Stimulated activated naive CD8-positive, alpha-beta T cell treated with anti-CD3 and anti-CD28 coated beads, Interleukin-15, amount 100 ng/mL, for 72 hours (primary cell): ENCODE measurements at regions not wholly inside any gene's neighbourhood (a gene's known extent, or its start where the extent isn't known, plus 50 kb on each side); places are given as distances from the start of the nearest gene placed in this dataset.
A peak's percentile ranks its signal among the peaks of the same experiment; 100 is the strongest.

ENCODE experiments used
- ATAC-seq: fragments of 150-1000 bp; cut with Tn5 transposase; 2 replicates; pipeline ENCODE4 v1.10.0; 2021; ENCODE audit warnings: mild to moderate bottlenecking, moderate library complexity
- DNase-seq, 2 donors: peaks; one replicate each; pipeline ENCODE4 v3.0.0; 2021 to 2022
- H3K27ac Mint-ChIP-seq, 2 donors: one replicate each; pipeline ENCODE4 v1.8.0; 2022; ENCODE audit warnings: mild to moderate bottlenecking in 2 of 2, mixed read lengths in 2 of 2, moderate library complexity in 2 of 2
- H3K27me3 Mint-ChIP-seq: one replicate; pipeline ENCODE4 v1.8.0; 2022; ENCODE audit warnings: mixed read lengths
- H3K4me1 Mint-ChIP-seq: one replicate; pipeline ENCODE4 v1.8.0; 2022; ENCODE audit warnings: mild to moderate bottlenecking, mixed read lengths
- H3K4me3 Mint-ChIP-seq, 2 donors: one replicate each; pipeline ENCODE4 v1.8.0; 2022; ENCODE audit warnings: mild to moderate bottlenecking in 2 of 2, mixed read lengths in 2 of 2, moderate library complexity in 1 of 2
- H3K9me3 Mint-ChIP-seq, 2 donors: one replicate each; pipeline ENCODE4 v1.8.0; 2022; ENCODE audit warnings: mixed read lengths in 2 of 2

DNA sequence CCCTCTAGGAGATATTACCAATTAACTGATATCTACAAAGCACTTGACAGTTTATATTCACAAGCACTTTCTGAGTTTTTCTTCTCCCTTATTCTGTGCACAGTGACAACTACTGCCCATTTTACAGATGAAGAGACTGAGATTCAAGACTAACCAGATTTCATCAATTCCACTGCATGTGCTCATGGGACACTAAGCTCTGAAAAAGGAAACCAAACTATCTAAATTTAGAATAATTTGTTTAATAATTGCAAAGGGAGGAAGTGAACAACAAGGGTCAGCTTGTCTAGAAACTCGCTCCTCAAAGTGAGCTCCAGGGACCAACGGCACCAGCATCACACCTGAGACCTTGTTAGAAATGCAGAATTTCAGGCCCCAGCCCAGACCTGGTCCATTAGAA is 50.8 kb upstream of the MYLIP start:
- DNase-seq: no peak
- no peak overlapping the region for H3K27ac Mint-ChIP-seq
- no peaks in the 10 kb centered on the region for H3K4me1 Mint-ChIP-seq
- H3K9me3 Mint-ChIP-seq: no peaks in the 10 kb centered on the region
- ATAC-seq: no peak
- no peaks in the 10 kb centered on the region for H3K27me3 Mint-ChIP-seq
- H3K4me3 Mint-ChIP-seq: no peak overlapping the region

DNA sequence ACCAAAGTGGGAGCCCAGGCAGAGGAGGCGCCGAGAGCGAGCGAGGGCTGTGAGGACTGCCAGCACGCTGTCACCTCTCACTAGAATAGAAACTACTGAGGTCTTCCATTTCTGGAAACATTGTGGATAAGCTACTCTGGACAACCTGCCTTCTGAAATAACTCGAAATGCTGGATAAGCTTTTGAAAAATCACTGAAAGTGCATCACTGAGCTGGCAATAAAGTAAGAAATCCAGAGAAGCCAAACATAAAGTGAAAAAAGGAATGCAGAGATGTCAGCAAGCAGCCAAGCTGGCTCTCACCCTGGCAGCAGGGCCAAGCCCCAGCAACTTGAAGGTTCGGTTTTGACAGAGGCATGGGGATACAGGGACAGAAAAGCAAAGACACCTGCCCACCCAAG is 59.2 kb upstream of the MYLIP start:
- no peaks in the 10 kb centered on the region for H3K9me3 Mint-ChIP-seq

GRCh38 chr6:16069222-16069621 is 59.7 kb upstream of the MYLIP start:
- Mint-ChIP-seq H3K9me3 (no peaks in the 10 kb centered on the region), H3K27me3 (no peaks in the 10 kb centered on the region), H3K27ac (no peak overlapping the region), H3K4me3 (no peak overlapping the region), H3K4me1 (no peaks in the 10 kb centered on the region)
- DNase-seq (no peak), ATAC-seq (no peak)

More for the DNA sequence above, 59.2 kb upstream of the MYLIP start:
- Mint-ChIP-seq H3K27ac (no peak overlapping the region), H3K4me3 (no peak overlapping the region), H3K4me1 (no peaks in the 10 kb centered on the region), H3K27me3 (no peaks in the 10 kb centered on the region)
- DNase-seq (no peak), ATAC-seq (no peak)

GRCh38 chr6:16067568-16067967 is 61.3 kb upstream of the MYLIP start:
- DNase-seq (no peak), ATAC-seq (no peak)
- Mint-ChIP-seq H3K9me3 (no peaks in the 10 kb centered on the region), H3K27me3 (no peaks in the 10 kb centered on the region), H3K4me3 (no peak overlapping the region), H3K27ac (no peak overlapping the region), H3K4me1 (no peaks in the 10 kb centered on the region)

- Mint-ChIP-seq H3K27me3 (no peaks in the 10 kb centered on the region), H3K4me1 (no peaks in the 10 kb centered on the region), H3K27ac (no peak overlapping the region), H3K9me3 (no peaks in the 10 kb centered on the region), H3K4me3 (no peak overlapping the region)
- no peak for ATAC-seq
- no peak for DNase-seq
These were observed 64.2 kb upstream of the MYLIP start for GRCh38 chr6:16064671-16065072.

DNA sequence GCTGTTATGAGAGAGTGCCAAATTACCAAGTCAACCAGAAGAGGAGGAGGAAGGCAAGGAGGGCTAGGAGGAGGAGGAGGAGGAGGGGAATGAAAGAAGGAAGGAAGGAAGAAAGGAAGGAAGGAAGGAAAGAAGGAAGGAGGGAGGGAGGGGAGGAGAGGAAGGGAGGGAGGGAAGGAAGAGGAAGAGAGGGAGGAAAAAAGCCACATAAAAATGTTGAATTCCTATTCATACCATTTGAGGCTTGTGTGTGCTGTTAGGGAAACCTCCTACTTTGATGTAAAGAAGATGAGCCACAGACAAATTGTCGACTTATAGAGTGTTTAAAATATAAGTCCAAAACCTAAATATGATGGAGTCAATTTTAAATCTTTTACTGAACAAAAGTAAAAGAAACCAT is 65.3 kb upstream of the MYLIP start:
- ATAC-seq (no peak), DNase-seq (no peak)
- Mint-ChIP-seq H3K4me3 (no peak overlapping the region), H3K4me1 (no peaks in the 10 kb centered on the region), H3K27ac (no peak overlapping the region), H3K9me3 (no peaks in the 10 kb centered on the region), H3K27me3 (no peaks in the 10 kb centered on the region)

DNA sequence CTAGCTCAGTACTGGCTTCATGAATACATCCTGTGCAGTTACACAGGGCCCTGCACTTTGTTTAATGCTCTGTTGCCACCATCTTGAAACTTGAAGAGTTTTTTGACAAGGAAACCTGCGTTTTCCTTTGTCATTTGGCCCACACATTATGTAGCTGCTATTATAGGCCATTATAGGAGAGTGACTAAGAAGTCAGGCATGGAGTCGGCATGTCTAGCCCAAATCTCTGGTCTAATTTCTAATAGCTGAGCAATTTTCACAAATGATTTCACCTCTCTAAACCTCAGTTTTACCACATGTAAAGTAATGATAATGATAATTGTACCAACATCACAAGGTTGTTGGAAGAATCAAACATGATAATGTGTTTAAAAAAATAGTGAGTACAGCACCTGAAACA is 67.1 kb upstream of the MYLIP start:
- DNase-seq: no peak
- no peak for ATAC-seq
- H3K4me3 Mint-ChIP-seq: no peak overlapping the region
- H3K4me1 Mint-ChIP-seq: no peaks in the 10 kb centered on the region
- no peaks in the 10 kb centered on the region for H3K27me3 Mint-ChIP-seq
- no peaks in the 10 kb centered on the region for H3K9me3 Mint-ChIP-seq
- H3K27ac Mint-ChIP-seq: no peak overlapping the region

DNA sequence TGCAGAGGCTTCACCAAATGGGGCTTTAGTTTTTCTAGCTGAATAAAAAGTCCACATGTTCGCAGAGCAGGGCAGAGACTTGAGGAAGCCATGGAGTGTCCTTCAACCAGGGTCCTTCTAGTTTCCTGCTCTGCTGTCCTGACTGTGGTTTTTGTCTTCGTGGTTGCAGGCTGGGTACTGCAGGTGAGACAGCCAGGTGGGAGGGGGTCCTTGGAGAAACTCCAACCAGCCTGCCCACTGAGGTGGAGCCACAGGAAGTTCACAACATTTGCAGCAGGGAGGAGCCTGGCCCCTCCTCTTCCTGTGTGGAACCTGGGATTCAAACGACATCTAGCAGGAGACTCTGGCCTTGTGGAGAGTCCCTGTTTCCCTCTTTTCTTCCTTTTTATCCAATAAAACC is 68.8 kb upstream of the MYLIP start:
- H3K4me3 Mint-ChIP-seq: no peak overlapping the region
- ATAC-seq: no peak

DNA sequence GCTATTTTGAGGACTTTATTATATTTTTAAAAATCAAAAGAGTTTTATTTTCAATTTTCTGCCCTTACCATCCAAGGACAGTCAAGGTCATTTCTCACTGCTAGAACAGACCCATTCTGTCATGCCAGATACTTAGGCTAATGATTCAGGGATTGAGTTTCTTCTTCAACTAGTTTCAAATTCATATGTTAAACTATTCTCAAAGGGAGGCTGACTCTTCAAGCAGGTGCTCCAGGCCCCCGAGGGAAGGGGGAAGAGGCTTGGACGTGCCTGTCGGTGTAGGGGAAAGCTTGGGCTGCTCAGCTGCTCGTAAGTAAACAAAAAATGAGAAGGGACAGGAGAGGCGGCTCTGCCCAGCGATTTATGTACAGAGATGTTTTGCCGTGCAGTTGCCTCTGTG is 69.4 kb upstream of the MYLIP start:
- no peak overlapping the region for H3K27ac Mint-ChIP-seq
- DNase-seq: no peak
- no peaks in the 10 kb centered on the region for H3K27me3 Mint-ChIP-seq
- ATAC-seq: no peak
- H3K4me1 Mint-ChIP-seq: no peaks in the 10 kb centered on the region
- H3K9me3 Mint-ChIP-seq: no peaks in the 10 kb centered on the region
- H3K4me3 Mint-ChIP-seq: no peak overlapping the region

More for the DNA sequence above, 68.8 kb upstream of the MYLIP start:
- Mint-ChIP-seq H3K27ac (no peak overlapping the region), H3K4me1 (no peaks in the 10 kb centered on the region), H3K9me3 (no peaks in the 10 kb centered on the region), H3K27me3 (no peaks in the 10 kb centered on the region)
- no peak for DNase-seq

GRCh38 chr6:16058929-16059345 is 69.9 kb upstream of the MYLIP start:
- DNase-seq (no peak), ATAC-seq (no peak)
- Mint-ChIP-seq H3K27ac (no peak overlapping the region), H3K4me3 (no peak overlapping the region), H3K27me3 (no peaks in the 10 kb centered on the region), H3K4me1 (no peaks in the 10 kb centered on the region), H3K9me3 (no peaks in the 10 kb centered on the region)

DNA sequence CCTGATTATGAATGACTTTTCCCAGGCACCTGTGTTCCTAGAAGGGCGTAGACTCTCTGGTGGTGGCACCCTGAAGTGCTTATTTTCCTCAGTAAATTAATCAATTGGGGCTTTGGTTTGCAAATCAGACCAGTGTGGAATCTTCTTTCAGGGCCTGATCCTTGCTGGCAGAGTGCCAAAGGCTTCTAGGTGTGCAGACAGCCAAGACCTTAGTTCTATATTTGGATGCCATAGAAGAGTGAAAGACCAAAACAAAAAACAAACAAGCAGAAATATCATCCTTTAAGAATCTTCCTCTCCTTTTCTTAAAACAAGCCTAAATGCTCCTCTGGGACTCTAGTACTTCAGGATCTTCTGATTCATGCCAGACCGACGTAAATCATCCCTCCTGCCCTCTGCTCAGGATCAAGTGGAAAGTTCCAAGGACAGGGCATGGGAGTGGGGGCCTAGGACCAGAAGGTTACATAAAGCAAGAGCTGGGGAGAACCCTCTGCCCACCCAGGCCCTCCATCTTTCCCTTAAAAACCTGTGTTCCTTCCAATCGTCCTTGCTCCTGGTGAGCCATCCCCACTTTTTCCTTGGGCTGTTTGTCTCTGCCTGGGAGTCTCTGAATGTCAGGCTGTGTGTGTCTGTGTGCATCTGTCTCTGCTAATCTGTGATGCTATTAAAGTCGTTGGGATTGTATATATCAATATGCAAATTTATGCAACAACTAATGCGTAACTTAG is 70.5 kb upstream of the MYLIP start:
- Mint-ChIP-seq H3K4me1 (no peaks in the 10 kb centered on the region), H3K9me3 (no peaks in the 10 kb centered on the region), H3K4me3 (no peak overlapping the region), H3K27ac (peak overlapping the region in 1 of 2 donors; percentile 45), H3K27me3 (no peaks in the 10 kb centered on the region)
- DNase-seq (no peak), ATAC-seq (no peak)

- Mint-ChIP-seq H3K27ac (no peak overlapping the region), H3K4me1 (no peaks in the 10 kb centered on the region), H3K9me3 (no peaks in the 10 kb centered on the region), H3K4me3 (no peak overlapping the region), H3K27me3 (no peaks in the 10 kb centered on the region)
- no peak for DNase-seq
- no peak for ATAC-seq
These were observed 71.4 kb upstream of the MYLIP start for GRCh38 chr6:16057446-16057845.

GRCh38 chr6:16056263-16056870 is 72.5 kb upstream of the MYLIP start:
- no peak for DNase-seq
- H3K4me1 Mint-ChIP-seq: no peaks in the 10 kb centered on the region

DNA sequence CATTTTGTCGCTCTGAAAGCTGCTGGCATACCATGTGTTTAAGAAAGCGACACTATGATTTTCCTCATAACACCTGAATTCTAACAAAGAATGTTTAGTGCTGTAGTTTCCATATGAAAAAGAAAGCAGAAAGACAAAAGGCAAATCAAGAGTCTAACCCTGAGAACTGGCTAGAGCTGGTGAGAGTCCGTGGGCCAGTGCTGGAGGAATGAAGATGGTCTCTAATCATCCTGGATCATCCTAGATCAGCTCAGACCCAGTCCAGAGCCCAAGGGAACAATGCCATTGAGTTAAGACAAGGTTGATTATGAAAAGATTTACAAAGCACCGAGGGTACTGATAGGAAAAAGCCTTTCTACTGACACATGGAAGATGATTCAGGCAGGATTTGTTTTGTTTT is 73.0 kb upstream of the MYLIP start:
- no peaks in the 10 kb centered on the region for H3K4me1 Mint-ChIP-seq
- no peaks in the 10 kb centered on the region for H3K27me3 Mint-ChIP-seq
- ATAC-seq (no peak), DNase-seq (no peak)
- H3K9me3 Mint-ChIP-seq: no peaks in the 10 kb centered on the region
- peak overlapping the region in 1 of 2 donors; percentile 77 for H3K27ac Mint-ChIP-seq
- H3K4me3 Mint-ChIP-seq: no peak overlapping the region

More at GRCh38 chr6:16056263-16056870, 72.5 kb upstream of the MYLIP start:
- H3K4me3 Mint-ChIP-seq: no peak overlapping the region
- H3K9me3 Mint-ChIP-seq: no peaks in the 10 kb centered on the region
- no peaks in the 10 kb centered on the region for H3K27me3 Mint-ChIP-seq
- no peak overlapping the region for H3K27ac Mint-ChIP-seq
- no peak for ATAC-seq

GRCh38 chr6:16049168-16049567 is 79.7 kb upstream of the MYLIP start:
- no peaks in the 10 kb centered on the region for H3K27me3 Mint-ChIP-seq
- no peaks in the 10 kb centered on the region for H3K9me3 Mint-ChIP-seq
- no peaks in the 10 kb centered on the region for H3K4me1 Mint-ChIP-seq
- no peak for DNase-seq
- no peak overlapping the region for H3K4me3 Mint-ChIP-seq
- peak; percentile 31 for ATAC-seq
- no peak overlapping the region for H3K27ac Mint-ChIP-seq

- DNase-seq (no peak), ATAC-seq (no peak)
- Mint-ChIP-seq H3K4me1 (no peaks in the 10 kb centered on the region), H3K27me3 (no peaks in the 10 kb centered on the region), H3K4me3 (no peak overlapping the region), H3K9me3 (no peaks in the 10 kb centered on the region), H3K27ac (no peak overlapping the region)
These were observed 80.7 kb upstream of the MYLIP start for GRCh38 chr6:16048221-16048620.
